Epithelial cell of esophagus (primary cell): ENCODE measurements at regions not wholly inside any gene's neighbourhood (a gene's known extent, or its start where the extent isn't known, plus 50 kb on each side); places are given as distances from the start of the nearest gene placed in this dataset.

ENCODE experiments used
- DNase-seq: peaks from one replicate; pipeline ENCODE4 v3.0.0; 2010; ENCODE audit warnings: low read depth
- H3K4me3 ChIP-seq: 2 replicates; pipeline ENCODE4 v1.5.1; 2011; ENCODE audit warnings: mild to moderate bottlenecking, low read length, control low read depth
- TF ChIP-seq, protein P1 (sequence below): IDR thresholded peaks from 2 replicates; pipeline ENCODE4 v1.5.1; 2011; ENCODE audit warnings: low read depth, mild to moderate bottlenecking, low read length, control low read depth, inconsistent platforms; ENCODE audit not compliant: insufficient read depth; ENCODE audit errors: missing control alignments

DNA sequence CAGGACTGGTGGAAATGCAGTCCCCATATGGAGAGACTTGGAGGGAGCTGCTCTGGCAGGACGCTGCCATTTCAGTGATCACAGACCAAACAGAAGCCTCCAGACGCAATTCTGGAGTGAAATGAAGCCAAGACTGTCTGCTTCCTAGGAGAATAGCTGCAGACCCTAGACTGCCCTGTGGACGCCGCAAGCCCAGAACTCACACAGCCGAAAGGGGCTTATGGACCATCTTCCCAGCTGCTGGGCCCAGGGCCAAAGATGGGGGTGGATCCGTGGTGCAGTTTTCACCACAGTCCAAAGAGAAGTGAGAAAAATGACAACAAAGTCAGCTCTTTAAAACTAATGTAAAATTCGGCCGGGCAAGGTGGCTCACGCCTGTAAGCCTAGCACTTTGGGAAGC lies 165.7 kb downstream of the CBLN1 start:
- DNase-seq, result no peak
- TF ChIP-seq, protein P1, sequence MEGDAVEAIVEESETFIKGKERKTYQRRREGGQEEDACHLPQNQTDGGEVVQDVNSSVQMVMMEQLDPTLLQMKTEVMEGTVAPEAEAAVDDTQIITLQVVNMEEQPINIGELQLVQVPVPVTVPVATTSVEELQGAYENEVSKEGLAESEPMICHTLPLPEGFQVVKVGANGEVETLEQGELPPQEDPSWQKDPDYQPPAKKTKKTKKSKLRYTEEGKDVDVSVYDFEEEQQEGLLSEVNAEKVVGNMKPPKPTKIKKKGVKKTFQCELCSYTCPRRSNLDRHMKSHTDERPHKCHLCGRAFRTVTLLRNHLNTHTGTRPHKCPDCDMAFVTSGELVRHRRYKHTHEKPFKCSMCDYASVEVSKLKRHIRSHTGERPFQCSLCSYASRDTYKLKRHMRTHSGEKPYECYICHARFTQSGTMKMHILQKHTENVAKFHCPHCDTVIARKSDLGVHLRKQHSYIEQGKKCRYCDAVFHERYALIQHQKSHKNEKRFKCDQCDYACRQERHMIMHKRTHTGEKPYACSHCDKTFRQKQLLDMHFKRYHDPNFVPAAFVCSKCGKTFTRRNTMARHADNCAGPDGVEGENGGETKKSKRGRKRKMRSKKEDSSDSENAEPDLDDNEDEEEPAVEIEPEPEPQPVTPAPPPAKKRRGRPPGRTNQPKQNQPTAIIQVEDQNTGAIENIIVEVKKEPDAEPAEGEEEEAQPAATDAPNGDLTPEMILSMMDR, result no peak
- no peak overlapping the region for H3K4me3 ChIP-seq

DNA sequence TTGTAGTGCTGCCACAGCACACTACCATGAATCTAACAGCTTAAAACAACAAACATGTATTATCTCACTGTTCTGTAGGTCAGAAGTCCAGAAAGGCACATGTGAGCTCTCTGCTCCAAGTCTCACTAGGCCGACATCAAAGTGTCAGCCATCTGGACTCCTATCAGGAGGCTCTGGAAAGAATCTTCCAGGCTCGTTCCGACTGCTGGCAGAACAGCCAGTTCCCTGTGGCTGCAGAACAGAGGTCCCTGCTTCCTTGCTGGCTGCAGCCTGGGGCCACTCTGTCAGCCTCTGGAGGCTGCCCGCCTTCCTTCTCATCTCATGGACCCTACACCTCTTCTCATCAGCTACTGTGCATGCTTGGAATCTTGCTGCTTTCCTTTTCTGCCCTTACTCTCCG lies 168.9 kb downstream of the CBLN1 start:
- TF ChIP-seq, protein P1, result no peak
- H3K4me3 ChIP-seq, result no peak overlapping the region
- DNase-seq, result no peak

DNA sequence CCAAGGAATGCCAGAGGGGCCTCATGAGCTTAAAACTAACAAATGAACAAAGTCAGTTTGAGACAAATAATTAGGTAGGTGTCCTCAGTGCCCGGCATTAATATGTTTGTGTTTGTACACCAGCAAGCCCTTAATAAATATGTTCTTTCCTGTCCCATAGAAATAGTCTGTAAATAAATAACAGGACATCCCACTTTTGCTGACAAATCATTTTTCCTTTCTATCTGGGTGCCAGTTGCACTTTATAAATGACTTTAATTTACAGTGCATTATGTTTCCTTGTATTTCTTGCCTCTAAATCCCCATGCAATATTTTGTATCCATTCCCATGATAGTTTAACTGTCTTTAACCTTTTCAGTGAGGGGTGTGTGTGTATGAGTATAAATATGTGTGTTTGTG lies 170.3 kb downstream of the CBLN1 start:
- H3K4me3 ChIP-seq, result no peak overlapping the region
- no peak for DNase-seq
- TF ChIP-seq, protein P1, result no peak

DNA sequence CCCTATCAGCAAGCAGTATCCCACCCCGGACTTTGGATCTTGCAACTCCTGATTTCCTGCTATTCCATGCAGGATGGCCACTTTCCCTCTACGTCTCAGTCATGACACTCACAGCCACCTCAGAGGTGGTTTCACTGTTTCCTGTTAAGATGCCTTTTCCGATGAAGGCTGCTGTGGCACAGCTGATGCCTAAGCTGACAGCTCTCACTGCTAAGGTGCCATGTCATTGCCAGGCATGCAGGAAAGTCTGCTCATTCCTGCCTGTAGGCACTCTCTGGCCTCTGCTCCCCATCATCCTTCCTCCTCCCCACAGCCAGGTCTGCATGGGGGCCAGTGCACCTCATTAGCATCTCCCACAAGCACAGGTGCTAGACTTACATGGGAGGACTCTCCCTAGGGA lies 173.0 kb downstream of the CBLN1 start:
- DNase-seq, result no peak
- TF ChIP-seq, protein P1, result no peak
- H3K4me3 ChIP-seq, result no peak overlapping the region

DNA sequence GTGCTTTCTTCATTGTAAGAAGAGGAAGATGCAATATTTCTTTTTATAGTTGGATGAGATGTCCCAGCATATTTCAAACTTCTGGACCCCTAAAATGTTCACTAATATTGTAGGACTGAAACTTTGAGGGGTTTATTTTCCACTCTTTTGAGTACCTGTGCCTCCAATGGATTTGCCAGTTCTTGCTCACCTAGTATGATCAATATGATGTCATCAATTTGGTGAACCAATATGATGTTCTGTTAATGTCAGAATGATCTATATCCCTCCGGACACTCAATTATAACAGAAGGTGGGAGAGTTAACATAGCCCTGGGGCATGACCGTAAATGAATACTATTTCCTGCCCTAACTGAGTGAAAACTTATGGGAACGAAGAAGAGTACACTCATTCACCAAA lies 178.3 kb downstream of the CBLN1 start:
- TF ChIP-seq, protein P1, result no peak
- H3K4me3 ChIP-seq, result no peak overlapping the region
- no peak for DNase-seq

DNA sequence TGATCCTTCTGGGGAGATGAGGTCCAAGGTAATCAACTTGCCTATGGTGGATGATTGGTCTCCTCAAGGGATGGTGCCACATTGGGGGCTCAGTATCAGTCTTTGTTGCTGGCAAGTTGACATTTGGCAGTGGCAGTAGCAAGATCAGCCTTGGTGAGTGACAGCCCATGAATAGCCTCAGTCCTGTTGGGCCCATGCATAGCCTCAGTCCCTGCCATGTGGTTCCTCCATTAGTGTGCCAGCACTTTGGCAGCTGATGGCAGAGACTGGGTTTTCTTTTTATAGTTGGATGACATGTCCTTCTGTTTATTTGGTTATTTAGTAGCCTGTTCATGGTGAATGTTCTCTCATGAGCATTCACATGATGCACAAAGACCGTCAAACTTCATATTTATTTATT lies 179.6 kb downstream of the CBLN1 start:
- TF ChIP-seq, protein P1, result no peak
- DNase-seq, result no peak
- H3K4me3 ChIP-seq, result no peak overlapping the region

DNA sequence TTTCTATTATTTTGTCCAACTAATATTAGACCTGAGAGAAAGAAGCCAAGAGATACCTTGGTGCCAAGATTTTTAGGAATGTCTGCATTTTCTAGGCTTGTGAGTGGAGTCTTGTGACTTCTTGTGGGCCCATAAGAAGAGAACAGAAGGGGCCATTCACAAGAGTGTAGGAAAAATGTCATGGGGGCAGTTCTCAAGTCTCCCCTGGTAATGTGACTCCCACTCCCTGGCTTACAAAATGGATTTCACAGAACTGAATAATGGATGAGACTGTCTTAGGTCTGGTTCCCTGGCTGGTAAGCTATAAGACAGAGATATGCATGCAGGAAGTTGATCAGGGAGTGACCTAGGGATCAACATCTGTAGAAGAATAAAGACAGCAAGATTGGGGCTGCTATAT lies 181.3 kb downstream of the CBLN1 start:
- TF ChIP-seq, protein P1, result no peak
- H3K4me3 ChIP-seq, result no peak overlapping the region
- no peak for DNase-seq
